ENCODE measurements at regions not wholly inside any gene's neighbourhood (a gene's known extent, or its start where the extent isn't known, plus 50 kb on each side); places are given as distances from the start of the nearest gene placed in this dataset.
A peak's percentile ranks its signal among the peaks of the same experiment; 100 is the strongest.

- Mint-ChIP-seq H3K27ac (no peak overlapping the region), H3K27me3 (peaks cover 8% of the 10 kb centered on the region), H3K4me1 (no peaks in the 10 kb centered on the region), H3K9me3 (no peaks in the 10 kb centered on the region), H3K36me3 (no peaks in the 10 kb centered on the region), H3K4me3 (no peak overlapping the region)
- no peak for DNase-seq
- CTCF ChIA-PET: no interaction called here
Measured at GRCh38 chr15:73803806-73804205, 50.7 kb upstream of the INSYN1 start.

GRCh38 chr15:73805504-73806089 is 52.4 kb upstream of the INSYN1 start:
- Mint-ChIP-seq H3K27me3 (peaks cover 11% of the 10 kb centered on the region), H3K27ac (no peak overlapping the region), H3K9me3 (no peaks in the 10 kb centered on the region), H3K36me3 (no peaks in the 10 kb centered on the region), H3K4me1 (no peaks in the 10 kb centered on the region), H3K4me3 (no peak overlapping the region)
- CTCF ChIA-PET: interaction anchor here (1.3 kb wide), 1 partner anchor 13 kb away, joined by 3 read pairs; no protein-coding TSS in a partner anchor
- no peak for DNase-seq

- Mint-ChIP-seq H3K9me3 (no peaks in the 10 kb centered on the region), H3K4me1 (no peaks in the 10 kb centered on the region), H3K27me3 (peaks cover 9% of the 10 kb centered on the region), H3K4me3 (no peak overlapping the region), H3K36me3 (no peaks in the 10 kb centered on the region), H3K27ac (no peak overlapping the region)
- no peak for DNase-seq
- CTCF ChIA-PET: no interaction called here
Measured at GRCh38 chr15:73806698-73807483, 53.7 kb upstream of the INSYN1 start.

GRCh38 chr15:73807865-73808264 is 54.7 kb upstream of the INSYN1 start:
- CTCF ChIA-PET: no interaction called here
- Mint-ChIP-seq H3K27me3 (peaks cover 10% of the 10 kb centered on the region), H3K4me3 (no peak overlapping the region), H3K27ac (no peak overlapping the region), H3K9me3 (no peaks in the 10 kb centered on the region), H3K4me1 (no peaks in the 10 kb centered on the region), H3K36me3 (no peaks in the 10 kb centered on the region)
- DNase-seq: no peak

GRCh38 chr15:73809728-73810501 is 56.8 kb upstream of the INSYN1 start:
- Mint-ChIP-seq H3K9me3 (no peaks in the 10 kb centered on the region), H3K27ac (no peak overlapping the region), H3K27me3 (peaks cover 12% of the 10 kb centered on the region), H3K4me1 (no peaks in the 10 kb centered on the region), H3K4me3 (no peak overlapping the region), H3K36me3 (no peaks in the 10 kb centered on the region)
- no peak for DNase-seq
- CTCF ChIA-PET: no interaction called here

GRCh38 chr15:73812806-73813465 is 59.8 kb upstream of the INSYN1 start:
- CTCF ChIA-PET: no interaction called here
- H3K4me3 Mint-ChIP-seq: no peak overlapping the region
- DNase-seq: no peak
- H3K9me3 Mint-ChIP-seq: no peaks in the 10 kb centered on the region
- peaks cover 18% of the 10 kb centered on the region for H3K27me3 Mint-ChIP-seq
- H3K36me3 Mint-ChIP-seq: no peaks in the 10 kb centered on the region
- H3K4me1 Mint-ChIP-seq: no peaks in the 10 kb centered on the region
- no peak overlapping the region for H3K27ac Mint-ChIP-seq

GRCh38 chr15:73813589-73813988 is 59.8 kb upstream of the TBC1D21 start:
- Mint-ChIP-seq H3K9me3 (no peaks in the 10 kb centered on the region), H3K4me1 (no peaks in the 10 kb centered on the region), H3K4me3 (no peak overlapping the region), H3K27me3 (peaks cover 18% of the 10 kb centered on the region), H3K27ac (no peak overlapping the region), H3K36me3 (no peaks in the 10 kb centered on the region)
- CTCF ChIA-PET: no interaction called here
- no peak for DNase-seq

- DNase-seq: no peak
- CTCF ChIA-PET: no interaction called here
- Mint-ChIP-seq H3K36me3 (no peaks in the 10 kb centered on the region), H3K27ac (no peak overlapping the region), H3K4me1 (no peaks in the 10 kb centered on the region), H3K9me3 (no peaks in the 10 kb centered on the region), H3K27me3 (peaks cover 10% of the 10 kb centered on the region), H3K4me3 (no peak overlapping the region)
Measured at GRCh38 chr15:73818308-73818985, 54.9 kb upstream of the TBC1D21 start.

- Mint-ChIP-seq H3K9me3 (no peaks in the 10 kb centered on the region), H3K4me3 (no peak overlapping the region), H3K4me1 (no peaks in the 10 kb centered on the region), H3K27me3 (peaks cover 4% of the 10 kb centered on the region), H3K27ac (no peak overlapping the region), H3K36me3 (no peaks in the 10 kb centered on the region)
- CTCF ChIA-PET: no interaction called here
- no peak for DNase-seq
Measured at GRCh38 chr15:73821181-73821580, 52.2 kb upstream of the TBC1D21 start.

GRCh38 chr15:73822998-73823397 is 50.4 kb upstream of the TBC1D21 start:
- H3K27ac Mint-ChIP-seq: no peak overlapping the region
- no peak overlapping the region for H3K4me3 Mint-ChIP-seq
- H3K9me3 Mint-ChIP-seq: no peaks in the 10 kb centered on the region
- DNase-seq: peak; percentile 28
- H3K4me1 Mint-ChIP-seq: no peaks in the 10 kb centered on the region
- H3K27me3 Mint-ChIP-seq: peaks cover 13% of the 10 kb centered on the region
- CTCF ChIA-PET: no interaction called here
- H3K36me3 Mint-ChIP-seq: no peaks in the 10 kb centered on the region

All from activated naive CD4-positive, alpha-beta T cell treated with anti-CD3 and anti-CD28 coated beads, Interleukin-2, amount 10 ng/mL, durations not matched to agents 7 days and 5 days (primary cell).